Keratinocyte (primary cell): ENCODE measurements at regions not wholly inside any gene's neighbourhood (a gene's known extent, or its start where the extent isn't known, plus 50 kb on each side); places are given as distances from the start of the nearest gene placed in this dataset.

Experiments used
- DNase-seq: peaks from one replicate; pipeline ENCODE4 v3.0.0-alpha.2; 2011; ENCODE audit warnings: low read depth, missing footprints, low spot score
- FAIRE-seq: peaks from 2 replicates; lab custom pipeline; 2011; peaks lifted over from hg19 to GRCh38; lab: Jason Lieb, UNC
- H2AFZ ChIP-seq: 2 replicates; pipeline ENCODE4 v1.6.0; 2012; ENCODE audit warnings: low read length, control low read depth, inconsistent platforms; ENCODE audit not compliant: control insufficient read depth
- H3K27ac ChIP-seq: 2 replicates; pipeline ENCODE4 v1.5.1; 2011; ENCODE audit warnings: low read length; ENCODE audit not compliant: control insufficient read depth, insufficient read depth
- H3K27me3 ChIP-seq: 3 replicates; pipeline ENCODE4 v1.6.0; 2011; ENCODE audit warnings: low read length; ENCODE audit not compliant: control insufficient read depth, insufficient read depth; ENCODE audit errors: extremely low read depth
- H3K36me3 ChIP-seq, 2 experiments: 2 replicates in 1 of 2; 3 replicates in 1 of 2; pipeline ENCODE4 v1.5.1; 2011; ENCODE audit warnings: low read length in 2 of 2, mild to moderate bottlenecking in 1 of 2; ENCODE audit not compliant: control insufficient read depth in 2 of 2, insufficient read depth in 2 of 2; ENCODE audit errors: extremely low read depth in 1 of 2
- H3K4me1 ChIP-seq: 3 replicates; pipeline ENCODE4 v1.5.1; 2011; ENCODE audit warnings: low read length; ENCODE audit not compliant: control insufficient read depth, insufficient read depth; ENCODE audit errors: extremely low read depth
- H3K4me2 ChIP-seq: 3 replicates; pipeline ENCODE4 v1.6.0; 2011; ENCODE audit warnings: low read depth, low read length; ENCODE audit not compliant: control insufficient read depth, insufficient read depth; ENCODE audit errors: extremely low read depth
- H3K4me3 ChIP-seq, 3 experiments: fragments of 200-600 bp in 1 of 3; sonication (generic) in 1 of 3; 2 replicates in 2 of 3; 3 replicates in 1 of 3; pipeline ENCODE4 v1.5.1; 2011 to 2016; ENCODE audit warnings: low read length in 3 of 3, mild to moderate bottlenecking in 3 of 3, control low read depth in 2 of 3, inconsistent platforms in 1 of 3, low read depth in 1 of 3, mixed read lengths in 1 of 3, mixed run types in 1 of 3, moderate library complexity in 1 of 3; ENCODE audit not compliant: control insufficient read depth in 2 of 3, insufficient read depth in 2 of 3; ENCODE audit errors: extremely low read depth in 1 of 3
- H3K79me2 ChIP-seq: 2 replicates; pipeline ENCODE4 v1.6.0; 2012; ENCODE audit warnings: low read length; ENCODE audit not compliant: control insufficient read depth, insufficient read depth
- H3K9ac ChIP-seq: 3 replicates; pipeline ENCODE4 v1.6.0; 2011; ENCODE audit warnings: low read length; ENCODE audit not compliant: control insufficient read depth, insufficient read depth; ENCODE audit errors: extremely low read depth
- H3K9me1 ChIP-seq: 3 replicates; pipeline ENCODE4 v1.6.0; 2011; ENCODE audit warnings: low read length; ENCODE audit not compliant: control insufficient read depth, insufficient read depth; ENCODE audit errors: extremely low read depth
- H3K9me3 ChIP-seq: 2 replicates; pipeline ENCODE4 v1.5.1; 2012; ENCODE audit warnings: low read depth, low read length; ENCODE audit not compliant: control insufficient read depth
- H4K20me1 ChIP-seq: 3 replicates; pipeline ENCODE4 v1.6.0; 2011; ENCODE audit warnings: low read length; ENCODE audit not compliant: control insufficient read depth, insufficient read depth; ENCODE audit errors: extremely low read depth
- CTCF ChIP-seq, 3 experiments: IDR thresholded peaks in 1 of 3; conservative IDR thresholded peaks in 1 of 3; optimal IDR thresholded peaks in 1 of 3; 2 replicates in 2 of 3; 3 replicates in 1 of 3; pipeline versions ENCODE3 to v1.5.1; 2011; ENCODE audit warnings: low read length in 3 of 3, mild to moderate bottlenecking in 3 of 3, moderate library complexity in 2 of 3, control low read depth in 1 of 3, inconsistent platforms in 1 of 3; ENCODE audit not compliant: insufficient read depth in 2 of 3; ENCODE audit errors: extremely low read depth in 1 of 3
- EZH2 ChIP-seq: IDR thresholded peaks from one replicate; pipeline ENCODE4 v1.6.1; 2012; ENCODE audit warnings: inconsistent platforms, mild to moderate bottlenecking, low read length, moderate library complexity
- dilution Hi-C: fragments of 300-500 bp; cut with MboI; formaldehyde crosslinking; loops from one replicate; pipeline ENCODE4 v1.7.0; 2020; ENCODE audit warnings: low sequenced_read_pairs; ENCODE audit not compliant: extremely low pct_ligation_motif_present

- H3K79me2 ChIP-seq: no peaks in the 10 kb centered on the region
- H3K4me2 ChIP-seq: no peak overlapping the region
- H3K4me3 ChIP-seq: no peak overlapping the region
- no peak overlapping the region for H3K9ac ChIP-seq
- no peaks in the 10 kb centered on the region for H3K36me3 ChIP-seq
- FAIRE-seq (no peak), DNase-seq (no peak)
- no peaks in the 10 kb centered on the region for H3K9me3 ChIP-seq
- no peaks in the 10 kb centered on the region for H3K9me1 ChIP-seq
- no peak overlapping the region for H2AFZ ChIP-seq
- H4K20me1 ChIP-seq: no peaks in the 10 kb centered on the region
- H3K27ac ChIP-seq: no peak overlapping the region
- H3K4me1 ChIP-seq: no peaks in the 10 kb centered on the region
- no peaks in the 10 kb centered on the region for H3K27me3 ChIP-seq
- dilution Hi-C loops: no loop called here
- TF ChIP-seq EZH2: no peak
- TF ChIP-seq CTCF (optimal IDR thresholded peaks at IDR 0.05 in 1 of 3, IDR thresholded peaks at IDR 0.05 in 1 of 3, conservative IDR thresholded peaks at IDR 0.05 in 1 of 3; ENCODE audit: extremely low read depth in 1 of 3, insufficient read depth in 2 of 3, low read length in 3 of 3): no peak
These were observed 101.5 kb upstream of the TENT5A start for GRCh38 chr6:81853975-81854374.

GRCh38 chr6:81849248-81849647 lies 96.8 kb upstream of the TENT5A start:
- H3K27me3 ChIP-seq: no peaks in the 10 kb centered on the region
- TF ChIP-seq EZH2 (no peak), CTCF (optimal IDR thresholded peaks at IDR 0.05 in 1 of 3, IDR thresholded peaks at IDR 0.05 in 1 of 3, conservative IDR thresholded peaks at IDR 0.05 in 1 of 3; ENCODE audit: extremely low read depth in 1 of 3, insufficient read depth in 2 of 3, low read length in 3 of 3) (no peak)
- H3K9me3 ChIP-seq: no peaks in the 10 kb centered on the region
- no peak for FAIRE-seq
- H3K79me2 ChIP-seq: no peaks in the 10 kb centered on the region
- no peak for DNase-seq
- dilution Hi-C loops: no loop called here
- no peaks in the 10 kb centered on the region for H3K36me3 ChIP-seq
- H2AFZ ChIP-seq: no peak overlapping the region
- no peaks in the 10 kb centered on the region for H3K9me1 ChIP-seq
- H3K27ac ChIP-seq: no peak overlapping the region
- H3K4me3 ChIP-seq: no peak overlapping the region
- no peaks in the 10 kb centered on the region for H3K4me1 ChIP-seq
- no peak overlapping the region for H3K9ac ChIP-seq
- no peaks in the 10 kb centered on the region for H4K20me1 ChIP-seq
- H3K4me2 ChIP-seq: no peak overlapping the region
